HG03108 (cell line): ENCODE measurements at regions not wholly inside any gene's neighbourhood (a gene's known extent, or its start where the extent isn't known, plus 50 kb on each side); places are given as distances from the start of the nearest gene placed in this dataset.

ENCODE experiments used
- ATAC-seq: cut with Tn5 transposase; IDR thresholded peaks from one replicate; pipeline ENCODE4 v1.9.1; 2021; ENCODE audit warnings: moderate library complexity; ENCODE audit not compliant: unreplicated experiment

DNA sequence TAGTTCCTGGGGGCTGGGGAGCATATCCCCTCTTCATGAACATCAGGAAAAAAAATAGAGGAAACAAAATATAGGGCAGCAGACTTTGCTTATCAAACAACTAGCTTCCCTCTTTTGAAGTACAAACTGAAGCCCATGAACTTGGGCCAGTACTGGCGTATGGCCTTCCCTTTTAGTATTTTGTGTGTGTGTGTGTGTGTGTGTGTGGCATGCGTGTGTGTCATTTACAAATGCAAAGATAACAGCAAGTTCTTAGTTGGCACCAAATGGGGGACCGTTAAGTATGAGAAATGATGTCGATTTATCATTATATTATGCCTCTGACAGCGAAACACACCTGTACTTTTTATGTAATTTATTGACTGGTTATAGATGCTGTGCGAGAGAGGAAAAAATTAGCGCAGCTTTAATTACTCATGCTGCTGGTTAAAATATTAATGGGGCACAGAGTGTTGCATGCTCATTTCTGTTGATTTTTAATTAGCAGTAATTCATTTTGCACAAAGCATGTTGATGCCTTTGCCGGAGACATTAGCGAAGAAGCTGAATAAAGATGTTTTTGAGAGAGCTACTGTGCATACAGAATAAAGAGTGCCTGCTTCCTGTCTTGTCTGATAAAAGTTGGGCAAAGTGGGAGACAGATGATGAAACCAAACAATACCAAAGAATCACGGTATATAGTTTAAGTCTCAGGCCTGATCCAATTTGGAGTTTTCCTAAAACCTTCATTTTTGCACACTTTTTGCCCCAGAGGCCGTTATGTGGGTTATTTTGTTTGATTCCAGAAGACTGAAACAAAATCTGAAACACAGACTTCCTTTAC is 297.1 kb downstream of the SATB1 start:
- no peak for ATAC-seq

DNA sequence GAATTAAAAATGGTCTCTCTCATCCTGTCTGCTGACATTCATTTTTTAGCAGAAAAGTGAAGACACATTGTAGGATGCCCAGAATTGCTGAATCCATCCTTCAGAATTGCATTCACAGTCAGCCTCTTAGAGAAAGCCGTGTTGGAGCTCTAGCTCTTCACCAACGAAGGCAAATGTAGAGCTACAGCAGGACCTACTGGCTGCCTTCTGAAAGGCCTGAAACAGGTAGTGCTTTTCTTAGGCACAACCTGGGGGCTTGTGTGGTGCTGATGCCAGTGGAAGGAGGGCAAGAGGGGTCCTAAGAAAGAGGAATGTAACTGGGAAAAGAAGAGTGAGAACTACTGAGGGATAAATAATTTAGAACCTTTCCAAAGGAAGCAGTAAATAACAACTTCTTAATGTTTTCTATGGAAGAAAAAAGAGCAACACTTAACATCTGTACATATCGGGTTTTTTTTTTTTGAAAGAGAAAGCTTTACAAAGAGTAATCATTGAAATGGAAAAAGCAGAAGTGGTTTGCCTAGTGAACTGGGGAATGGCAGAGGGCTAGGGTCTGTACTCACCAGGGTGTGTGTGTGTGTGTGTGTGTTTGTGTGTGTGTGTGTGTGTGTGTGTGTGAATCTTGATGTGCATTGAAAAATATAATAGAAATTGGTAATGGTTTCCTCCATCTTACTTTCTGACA is 297.8 kb downstream of the SATB1 start:
- ATAC-seq: peak; percentile 97

DNA sequence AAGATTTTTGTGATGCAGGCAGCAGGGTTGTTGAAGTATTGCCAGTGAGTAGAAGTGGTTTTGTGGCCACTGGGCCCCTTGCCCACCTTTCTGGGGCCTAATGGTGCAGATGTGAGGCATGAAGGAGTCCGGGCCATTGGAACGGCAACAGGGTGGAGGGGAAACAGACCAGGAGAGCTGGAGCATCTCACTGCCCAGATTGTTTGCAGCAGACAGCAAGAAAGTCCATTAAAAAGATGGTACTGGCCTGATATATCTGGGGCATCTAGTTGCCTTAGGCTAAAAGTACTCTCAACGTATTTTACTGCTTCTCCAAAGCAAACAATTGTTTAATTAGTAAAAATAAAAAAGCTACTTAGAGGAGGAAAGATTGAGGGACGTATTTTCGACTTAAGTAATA is 298.4 kb downstream of the SATB1 start:
- ATAC-seq: no peak

DNA sequence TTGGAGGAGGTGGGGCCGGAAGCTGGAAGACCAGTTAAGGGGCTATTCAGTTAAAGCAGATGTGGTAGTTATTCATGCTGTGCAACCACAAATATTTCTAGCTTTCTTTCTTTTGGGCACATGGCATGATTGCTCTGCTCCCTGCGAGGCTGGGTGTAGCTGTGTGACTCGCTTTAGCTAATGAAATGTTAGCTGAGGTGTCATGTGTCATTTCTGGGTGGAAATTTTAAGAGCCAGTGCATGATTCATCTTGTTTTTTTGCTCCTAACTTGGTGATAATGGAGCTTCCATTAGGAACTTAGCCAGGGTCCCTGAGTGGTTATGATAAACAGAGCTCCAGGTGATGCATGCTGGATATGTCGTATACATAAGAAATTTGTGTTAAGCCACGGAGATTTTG is 300.6 kb downstream of the SATB1 start:
- no peak for ATAC-seq

DNA sequence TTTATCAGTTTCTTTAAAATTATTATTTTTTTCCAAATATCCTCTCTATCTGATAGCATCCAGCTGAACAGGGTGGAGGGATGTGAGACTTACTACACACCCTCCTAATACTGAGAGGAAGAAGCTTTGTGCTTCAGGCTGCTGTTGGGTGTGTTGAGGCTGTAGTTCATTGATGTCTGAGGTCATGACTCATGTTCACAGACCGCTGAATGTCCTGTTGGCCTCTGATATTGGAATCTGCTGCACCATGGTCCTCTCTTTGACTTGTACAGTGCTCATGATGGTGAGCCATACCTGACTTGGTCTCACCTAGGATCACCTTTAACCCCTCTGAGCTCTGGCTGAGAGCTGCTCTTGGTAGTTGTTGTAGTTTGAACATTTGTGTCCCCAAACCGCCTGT is 302.9 kb downstream of the SATB1 start:
- no peak for ATAC-seq

DNA sequence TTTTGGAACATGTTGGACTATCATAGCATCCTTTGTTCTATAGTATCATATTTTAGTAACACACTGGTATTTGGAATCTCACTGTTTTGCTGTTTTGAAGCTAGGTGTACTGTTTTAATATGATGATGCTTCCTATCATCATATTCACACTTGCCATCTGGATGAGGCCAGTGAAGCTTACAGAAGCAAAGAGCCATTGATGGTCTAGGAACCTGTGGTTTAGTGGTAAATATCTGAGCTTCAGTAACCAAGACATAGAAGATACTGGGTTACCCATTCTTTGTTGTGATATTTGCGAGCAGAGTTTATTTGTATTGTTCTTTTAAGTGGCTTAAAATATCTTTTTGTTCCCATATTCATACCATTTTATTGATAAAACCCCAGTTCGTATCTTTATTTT is 304.1 kb downstream of the SATB1 start:
- no peak for ATAC-seq

DNA sequence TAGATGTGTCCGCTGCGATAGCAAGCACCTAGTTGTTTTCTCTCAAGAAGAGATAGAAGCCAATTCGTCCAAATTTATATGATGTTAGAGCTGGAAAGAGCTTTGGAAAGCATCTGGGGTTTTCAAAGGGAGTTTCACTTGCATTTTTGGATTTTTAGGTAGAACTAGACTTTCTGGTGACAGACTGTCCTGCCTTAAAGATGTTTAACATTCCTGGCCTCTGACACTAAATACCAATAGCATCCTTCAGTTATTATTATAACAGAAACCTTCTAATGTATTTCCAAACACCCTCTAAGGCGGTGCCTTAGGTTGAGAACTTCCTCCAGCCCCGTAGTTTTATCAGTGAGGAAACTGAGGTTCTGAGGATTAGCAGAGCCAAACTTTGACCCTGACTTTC is 305.3 kb downstream of the SATB1 start:
- no peak for ATAC-seq

DNA sequence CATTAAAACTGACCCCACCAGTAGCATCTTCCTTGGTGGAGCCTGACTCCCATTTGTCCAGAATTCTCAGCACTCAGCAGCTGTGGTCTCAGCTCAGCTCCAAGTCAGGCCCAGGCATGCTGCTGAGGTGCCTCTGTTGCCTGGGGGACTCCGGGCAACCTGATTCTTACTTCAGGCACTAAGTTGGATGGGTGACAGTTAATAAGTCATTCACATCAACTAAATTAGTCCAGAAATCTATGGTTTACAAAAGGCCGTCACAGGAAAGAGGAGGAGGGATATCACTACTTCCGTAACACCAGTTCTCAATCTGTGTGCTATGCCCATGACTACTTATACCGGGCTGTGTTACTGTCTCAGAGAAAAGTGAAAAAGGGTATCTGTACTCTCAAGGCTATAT is 310.2 kb downstream of the SATB1 start:
- ATAC-seq: no peak

DNA sequence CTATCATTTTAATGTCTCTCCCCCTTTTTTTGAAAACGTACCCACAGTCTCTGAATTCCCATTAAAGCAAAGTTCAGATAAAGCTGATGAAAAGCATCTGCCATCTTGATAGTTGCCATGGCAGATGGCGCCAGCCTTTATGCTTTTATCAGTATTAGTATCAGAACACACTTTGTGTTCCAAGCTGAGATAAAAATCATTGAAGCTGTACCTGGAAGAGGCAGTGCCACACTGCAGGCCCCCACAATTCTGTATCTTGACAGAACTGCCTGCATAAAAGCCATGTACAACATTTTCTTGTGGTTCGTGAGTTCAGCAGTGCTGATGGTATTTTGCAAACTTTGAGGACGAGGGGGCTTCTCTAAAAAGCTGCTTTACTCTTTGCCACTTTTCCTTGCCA is 311.7 kb downstream of the SATB1 start:
- ATAC-seq: no peak

DNA sequence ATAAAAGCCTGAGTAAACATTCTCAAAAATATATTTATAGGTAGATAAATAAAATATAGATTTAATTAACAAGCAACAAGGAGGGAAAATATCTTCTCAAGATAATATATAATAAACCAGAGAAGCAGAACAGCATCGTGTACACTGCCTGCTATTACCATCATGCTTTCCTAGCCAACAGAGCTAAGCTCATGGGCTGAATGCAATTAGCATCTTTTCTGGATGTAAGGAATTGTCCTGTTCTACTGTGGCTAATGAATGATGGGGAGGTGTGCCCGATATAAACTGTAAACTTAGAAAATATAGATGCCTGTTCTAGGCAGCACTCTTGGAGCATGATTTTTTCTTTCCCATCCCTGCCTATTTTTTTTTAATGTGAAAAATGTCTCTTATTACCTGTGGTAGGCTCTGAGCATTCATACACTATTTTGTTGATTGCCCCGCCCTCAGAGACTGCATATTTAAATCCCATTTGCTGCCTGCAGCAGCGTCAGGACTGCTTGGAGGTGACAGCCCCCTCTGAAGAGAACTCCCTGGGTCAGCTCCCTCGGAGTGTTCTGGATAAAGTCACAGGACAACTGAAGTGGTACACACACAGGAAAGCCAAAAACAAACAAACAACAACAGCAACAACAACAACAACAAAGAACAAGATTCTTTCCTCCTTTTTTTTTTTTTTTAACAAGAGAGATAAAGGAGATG is 312.3 kb downstream of the SATB1 start:
- no peak for ATAC-seq

DNA sequence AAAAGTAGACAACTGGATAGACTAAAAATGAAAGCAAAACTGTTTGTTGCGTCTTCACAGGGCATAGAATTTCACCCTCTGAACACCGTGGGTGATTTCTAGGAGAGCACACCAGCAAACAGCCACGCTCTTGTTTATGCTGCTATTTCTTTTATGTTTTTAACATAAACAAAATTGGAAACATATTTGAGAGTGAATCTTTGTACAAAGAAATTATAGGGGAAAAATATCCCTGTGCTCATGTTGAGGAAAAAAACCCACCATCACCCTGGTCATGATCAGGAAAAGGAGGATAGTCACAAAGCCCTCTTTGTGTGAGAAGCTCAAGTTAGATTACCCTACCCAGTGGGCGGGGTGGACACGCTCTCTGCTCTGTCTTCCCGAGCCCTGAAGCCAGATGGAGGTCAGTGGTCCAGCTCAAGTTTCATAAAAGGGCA is 313.3 kb downstream of the SATB1 start:
- ATAC-seq: peak; percentile 82

DNA sequence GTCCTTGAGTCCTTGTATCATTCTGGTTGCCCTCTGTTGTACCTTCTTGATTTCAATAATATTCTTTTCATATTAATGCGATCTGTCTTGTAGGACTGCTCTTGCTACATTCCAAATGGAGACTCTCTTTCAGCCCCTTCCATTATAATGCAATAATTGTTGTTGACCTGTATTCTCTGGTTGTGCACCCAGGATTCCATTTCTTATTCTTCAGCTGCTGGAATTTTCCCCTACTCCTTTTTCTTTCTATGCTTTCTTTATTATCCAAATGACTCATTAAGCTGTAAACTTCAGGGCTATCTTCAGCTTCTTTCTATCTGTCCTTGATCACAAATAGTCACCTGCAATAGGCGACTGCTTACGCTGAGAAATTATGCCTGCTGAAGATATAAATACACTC is 321.5 kb downstream of the SATB1 start:
- ATAC-seq: no peak

DNA sequence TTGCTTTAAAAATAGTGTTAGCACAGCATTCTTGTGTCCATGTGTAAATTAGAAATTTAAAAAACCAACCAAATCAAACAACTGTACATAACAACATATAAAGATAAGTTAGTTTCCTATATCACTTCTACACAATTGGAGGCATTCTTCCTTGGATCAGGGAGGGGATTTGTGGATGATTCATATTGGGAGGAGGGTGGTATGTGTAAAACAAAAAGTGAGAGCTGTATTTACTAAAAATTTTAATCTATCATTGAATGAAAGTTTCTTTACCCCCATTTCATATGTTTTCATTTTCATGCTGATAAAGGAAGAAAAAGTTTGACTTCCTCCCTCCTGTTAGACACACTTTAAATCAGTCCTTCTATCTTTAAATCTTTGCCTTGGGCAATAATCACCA is 325.0 kb downstream of the SATB1 start:
- no peak for ATAC-seq

DNA sequence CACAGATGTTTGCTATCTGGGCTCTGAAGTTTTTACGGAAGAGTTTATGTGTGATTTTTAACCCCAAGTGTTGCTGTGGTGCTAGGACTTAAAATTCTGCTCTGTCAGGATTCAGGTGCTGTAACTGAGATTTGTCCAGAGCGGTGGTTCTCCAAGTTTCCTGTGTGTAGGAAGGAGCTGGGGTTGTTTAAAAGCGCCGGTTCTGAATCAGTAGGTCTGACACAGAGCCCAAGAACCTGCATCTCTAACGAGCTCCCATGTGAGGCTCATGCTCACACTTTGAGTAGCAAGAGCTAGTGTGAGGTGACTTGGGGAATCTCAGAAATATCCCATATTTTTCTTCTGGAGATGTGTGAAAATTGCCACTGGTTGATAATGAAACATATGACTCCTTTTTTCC is 325.5 kb downstream of the SATB1 start:
- no peak for ATAC-seq

DNA sequence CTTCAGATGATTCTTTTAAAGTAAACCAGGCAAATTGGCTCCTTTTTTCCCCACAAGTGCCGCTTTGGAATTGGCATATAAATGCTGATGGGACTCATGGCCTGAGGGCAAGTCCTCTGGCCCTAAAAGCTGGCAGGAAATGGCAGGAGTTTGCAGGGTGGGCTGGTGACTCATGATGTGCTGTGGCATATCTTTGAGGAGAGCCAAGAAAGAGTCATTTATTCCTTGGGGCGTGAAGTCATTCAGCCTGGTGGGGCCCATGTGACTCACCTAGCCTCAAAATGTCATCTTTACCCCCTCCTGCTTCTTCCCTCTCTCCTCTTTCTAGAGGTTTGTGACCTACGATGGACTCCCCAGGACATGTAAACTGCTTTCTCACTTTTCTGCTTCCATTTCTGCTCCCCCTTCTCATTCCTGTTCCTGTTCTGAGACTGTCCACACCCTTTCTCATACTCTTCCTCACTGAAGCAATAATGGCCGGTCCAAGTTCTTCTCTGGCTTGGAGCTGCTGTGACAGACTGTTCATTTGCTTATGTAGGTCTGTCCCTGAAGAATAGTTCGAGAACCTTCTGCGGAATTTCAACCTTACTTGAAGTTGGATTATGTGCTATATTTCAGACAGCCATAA is 326.1 kb downstream of the SATB1 start:
- no peak for ATAC-seq

DNA sequence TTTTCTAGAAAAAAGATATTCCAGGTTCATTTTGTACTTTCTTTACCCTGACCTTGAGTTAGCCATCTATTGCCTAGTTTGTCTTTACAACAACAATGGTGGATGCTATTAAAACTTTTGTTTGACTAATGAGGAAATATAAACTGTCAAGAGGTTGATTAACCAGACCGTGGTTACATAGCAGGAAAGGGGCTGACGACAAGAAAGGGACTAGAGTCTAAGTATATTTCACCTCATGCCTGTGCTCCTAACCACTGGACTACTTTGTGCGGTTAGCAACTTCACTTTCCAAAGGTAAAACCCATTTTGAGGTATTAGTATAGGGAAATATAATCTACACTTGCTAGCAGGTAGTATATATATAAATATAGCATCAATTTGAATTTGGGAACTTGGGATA is 327.1 kb downstream of the SATB1 start:
- no peak for ATAC-seq

DNA sequence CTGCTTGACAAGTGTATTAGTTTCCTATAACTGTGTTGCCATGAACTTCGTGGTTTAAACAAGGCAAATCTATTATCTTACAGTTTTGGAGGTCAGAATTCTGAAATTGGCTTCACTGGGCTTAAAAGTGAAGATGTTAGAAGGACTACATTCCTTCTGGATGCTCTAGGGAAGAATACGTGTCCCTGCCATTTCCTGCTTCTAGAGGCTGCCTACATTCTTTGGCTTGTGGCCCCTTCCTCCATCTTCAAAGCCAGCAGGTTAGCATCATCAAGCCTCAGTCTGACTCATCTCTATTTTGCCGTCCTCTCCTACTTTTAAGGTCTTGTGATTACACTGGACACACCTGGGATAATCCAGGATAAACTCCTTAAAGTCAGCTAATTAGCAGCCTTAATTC is 327.7 kb downstream of the SATB1 start:
- no peak for ATAC-seq

DNA sequence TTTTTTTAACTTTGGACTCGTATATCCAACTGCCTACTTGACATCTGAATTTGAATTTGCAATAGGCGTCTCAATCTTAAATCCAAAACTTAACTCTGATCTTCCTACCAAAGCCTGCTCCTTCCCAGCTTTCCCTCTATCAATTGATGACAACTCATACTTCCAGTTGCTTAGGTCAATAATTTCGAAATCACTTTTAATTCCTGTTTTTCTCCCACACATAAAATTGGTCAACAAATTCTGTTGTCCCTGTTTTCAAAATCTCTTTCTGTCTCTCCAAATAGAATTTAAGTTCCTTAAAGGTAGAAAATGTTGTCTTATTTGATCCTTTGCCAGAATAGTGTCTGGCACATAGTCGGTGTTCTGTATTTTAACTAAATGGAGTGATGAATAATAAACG is 332.4 kb downstream of the SATB1 start:
- ATAC-seq: no peak

DNA sequence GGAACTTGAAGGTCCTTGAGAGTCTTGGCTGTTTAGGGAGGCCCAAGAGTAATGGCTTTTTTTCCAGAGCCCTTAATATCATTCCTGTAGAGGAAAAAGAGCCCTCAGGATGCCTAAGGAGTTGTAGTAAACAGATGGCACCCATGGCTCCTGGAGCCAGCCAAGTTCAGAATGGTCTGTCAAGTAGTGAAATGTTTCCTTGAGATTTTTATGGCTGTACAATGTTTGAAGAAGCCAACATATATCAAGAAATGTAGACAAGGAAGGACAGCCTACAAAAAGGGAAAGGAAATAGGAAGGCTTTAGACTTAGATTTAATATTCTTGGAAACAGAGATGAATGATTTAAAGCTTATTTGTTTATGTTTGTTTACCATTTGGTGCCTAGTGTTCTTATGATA is 334.8 kb downstream of the SATB1 start:
- no peak for ATAC-seq

DNA sequence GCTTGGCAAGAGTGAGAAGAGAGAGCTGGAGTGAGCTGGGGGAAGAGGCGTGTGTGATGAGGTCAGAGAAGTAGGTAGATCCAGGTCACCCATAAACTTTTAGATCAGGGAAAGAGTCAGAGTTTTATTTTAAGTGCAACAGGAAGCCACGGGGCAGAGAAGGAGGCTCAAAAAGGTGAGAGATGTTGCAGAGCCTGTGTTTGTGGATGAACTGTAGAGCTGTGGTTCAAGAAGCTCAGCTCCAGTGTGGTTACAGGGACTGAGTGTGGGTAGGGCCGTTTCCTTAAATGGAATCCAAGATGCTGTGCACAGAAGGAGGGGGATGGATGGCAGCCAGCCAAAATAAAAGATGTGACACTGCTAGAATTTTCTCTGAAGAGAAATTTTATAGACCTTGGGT is 337.2 kb downstream of the SATB1 start:
- no peak for ATAC-seq

DNA sequence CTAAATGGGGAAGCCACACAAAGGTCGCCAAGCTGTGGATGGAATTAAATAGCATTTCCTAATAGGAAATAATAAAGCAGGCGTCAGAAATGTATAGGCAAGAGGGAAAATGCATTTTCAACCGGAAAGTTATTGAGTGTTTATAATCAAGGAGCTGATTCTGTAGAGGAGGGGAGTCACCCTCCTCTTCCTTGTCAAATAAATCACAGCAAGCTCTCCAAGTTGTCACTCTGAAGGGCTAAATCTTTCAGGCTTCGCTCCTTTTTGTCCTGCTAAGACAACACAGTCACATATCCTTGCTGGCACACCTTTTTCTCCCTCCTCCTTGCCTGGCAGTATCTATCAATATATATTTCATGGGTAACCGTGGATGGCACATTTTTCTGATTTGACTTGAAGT is 338.4 kb downstream of the SATB1 start:
- no peak for ATAC-seq

DNA sequence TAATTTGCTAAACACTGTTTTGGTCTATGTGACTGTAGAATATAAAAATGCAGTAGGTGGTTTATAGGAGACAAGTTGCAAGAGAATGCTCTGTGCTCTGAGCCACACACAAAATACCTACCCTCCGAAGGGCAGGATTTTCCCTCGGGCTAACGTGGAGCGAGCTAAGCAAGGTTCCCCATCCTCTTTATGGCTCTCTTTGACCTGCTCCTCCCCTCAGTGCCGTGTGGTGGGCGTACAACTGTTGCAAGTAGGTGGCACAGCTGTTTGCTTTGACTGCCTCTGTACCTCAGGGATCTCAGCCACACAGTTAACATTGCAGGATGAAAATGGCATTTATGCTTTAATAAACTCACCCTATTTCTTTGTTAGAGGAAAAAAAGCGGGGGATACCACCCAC is 339.1 kb downstream of the SATB1 start:
- no peak for ATAC-seq
